GM10266 (cell line): ENCODE measurements at regions not wholly inside any gene's neighbourhood (a gene's known extent, or its start where the extent isn't known, plus 50 kb on each side); places are given as distances from the start of the nearest gene placed in this dataset.
A peak's percentile ranks its signal among the peaks of the same experiment; 100 is the strongest.

Experiments used
- DNase-seq: peaks from one replicate; pipeline ENCODE4 v3.0.0; 2012; ENCODE audit errors: extremely low spot score
- TF ChIP-seq, protein P1 (sequence below): IDR thresholded peaks from 2 replicates; pipeline ENCODE4 v1.5.1; 2012; ENCODE audit warnings: mild to moderate bottlenecking, low read depth; ENCODE audit not compliant: control insufficient read depth, insufficient read depth; ENCODE audit errors: missing control alignments

DNA sequence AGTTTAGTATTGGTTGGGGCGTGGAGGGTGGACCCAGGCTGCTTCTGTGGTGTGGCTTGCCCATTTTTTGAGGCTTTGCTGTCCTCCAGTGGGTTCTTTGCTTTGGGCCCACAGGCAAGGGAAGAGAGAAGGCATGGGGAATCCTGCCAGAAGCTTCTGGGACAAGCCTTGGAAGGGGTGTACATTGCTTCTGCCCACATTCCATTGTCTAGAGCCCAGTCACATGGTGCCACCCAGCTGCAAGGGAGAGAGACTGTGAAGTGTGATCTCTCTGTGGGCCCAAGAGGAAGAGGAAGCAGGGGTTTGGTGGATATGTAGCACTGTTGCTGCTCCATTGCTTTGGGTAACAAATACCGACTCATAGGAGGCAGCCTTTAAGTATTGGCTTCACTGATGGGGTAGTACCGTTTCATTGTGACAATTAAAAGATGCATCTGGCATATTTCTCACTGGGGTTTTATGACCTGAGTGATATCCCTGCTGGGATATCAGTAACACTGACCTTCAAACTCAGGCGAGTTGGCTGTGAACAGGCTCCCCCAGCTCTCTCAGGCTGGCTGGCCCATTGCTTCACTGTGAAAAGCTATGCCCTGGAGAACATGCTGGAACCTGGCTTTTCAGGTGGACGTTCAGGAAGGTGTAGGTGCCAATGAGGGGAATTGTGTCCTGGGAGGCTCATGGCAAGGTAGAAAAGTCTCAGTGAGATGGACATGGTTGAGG, 85.9 kb downstream of the CLDN34 start:
- TF ChIP-seq, protein P1, sequence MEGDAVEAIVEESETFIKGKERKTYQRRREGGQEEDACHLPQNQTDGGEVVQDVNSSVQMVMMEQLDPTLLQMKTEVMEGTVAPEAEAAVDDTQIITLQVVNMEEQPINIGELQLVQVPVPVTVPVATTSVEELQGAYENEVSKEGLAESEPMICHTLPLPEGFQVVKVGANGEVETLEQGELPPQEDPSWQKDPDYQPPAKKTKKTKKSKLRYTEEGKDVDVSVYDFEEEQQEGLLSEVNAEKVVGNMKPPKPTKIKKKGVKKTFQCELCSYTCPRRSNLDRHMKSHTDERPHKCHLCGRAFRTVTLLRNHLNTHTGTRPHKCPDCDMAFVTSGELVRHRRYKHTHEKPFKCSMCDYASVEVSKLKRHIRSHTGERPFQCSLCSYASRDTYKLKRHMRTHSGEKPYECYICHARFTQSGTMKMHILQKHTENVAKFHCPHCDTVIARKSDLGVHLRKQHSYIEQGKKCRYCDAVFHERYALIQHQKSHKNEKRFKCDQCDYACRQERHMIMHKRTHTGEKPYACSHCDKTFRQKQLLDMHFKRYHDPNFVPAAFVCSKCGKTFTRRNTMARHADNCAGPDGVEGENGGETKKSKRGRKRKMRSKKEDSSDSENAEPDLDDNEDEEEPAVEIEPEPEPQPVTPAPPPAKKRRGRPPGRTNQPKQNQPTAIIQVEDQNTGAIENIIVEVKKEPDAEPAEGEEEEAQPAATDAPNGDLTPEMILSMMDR = no peak
- DNase-seq = no peak

DNA sequence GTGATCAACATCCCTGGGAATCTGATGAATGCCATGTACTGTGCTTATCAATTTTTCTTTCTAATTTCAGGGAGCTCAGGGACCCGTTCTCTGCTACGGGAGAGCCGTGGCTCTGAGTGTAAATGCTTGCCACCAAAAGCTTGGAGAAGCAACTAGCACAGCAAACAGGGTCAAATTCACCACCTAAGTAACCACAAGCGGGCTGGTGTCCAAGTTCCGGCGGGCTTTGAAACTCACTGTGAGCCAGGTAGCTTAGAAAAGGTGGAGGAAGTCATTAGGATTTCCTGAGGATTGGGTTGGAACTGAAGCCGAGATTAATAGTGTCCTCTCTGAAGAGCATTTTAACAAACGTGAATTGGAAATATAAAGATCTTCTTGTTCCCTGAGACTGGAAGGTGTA, 87.2 kb downstream of the CLDN34 start:
- TF ChIP-seq, protein P1 = no peak
- DNase-seq = no peak

GRCh38 chrX:10055430-10055829, 88.3 kb downstream of the CLDN34 start:
- DNase-seq = no peak
- TF ChIP-seq, protein P1 = no peak

GRCh38 chrX:10062352-10062751, 94.4 kb upstream of the CLCN4 start:
- DNase-seq = peak; percentile 43
- TF ChIP-seq, protein P1 = no peak

DNA sequence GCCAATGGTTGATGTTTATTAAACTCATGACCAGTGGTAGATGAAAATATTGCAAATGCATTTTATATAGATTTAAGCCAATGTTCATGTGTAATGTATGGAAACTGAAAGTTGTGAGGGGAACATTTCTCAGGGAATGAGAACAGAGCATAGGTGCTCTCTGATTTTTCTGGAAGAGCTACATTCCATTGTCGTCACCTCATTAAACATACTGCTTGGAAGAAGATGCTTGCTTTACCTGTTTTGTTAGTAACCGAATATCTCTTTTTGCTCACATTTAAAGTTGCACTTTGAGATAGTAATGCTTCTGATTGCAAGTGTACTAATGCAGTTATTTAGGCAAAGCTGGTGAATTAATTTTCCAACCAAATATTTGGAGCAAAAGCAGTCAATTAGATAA, 93.8 kb upstream of the CLCN4 start:
- no peak for DNase-seq
- TF ChIP-seq, protein P1 = no peak

- TF ChIP-seq, protein P1 = no peak
- DNase-seq = no peak
These were observed 92.0 kb upstream of the CLCN4 start for GRCh38 chrX:10064736-10065135.

DNA sequence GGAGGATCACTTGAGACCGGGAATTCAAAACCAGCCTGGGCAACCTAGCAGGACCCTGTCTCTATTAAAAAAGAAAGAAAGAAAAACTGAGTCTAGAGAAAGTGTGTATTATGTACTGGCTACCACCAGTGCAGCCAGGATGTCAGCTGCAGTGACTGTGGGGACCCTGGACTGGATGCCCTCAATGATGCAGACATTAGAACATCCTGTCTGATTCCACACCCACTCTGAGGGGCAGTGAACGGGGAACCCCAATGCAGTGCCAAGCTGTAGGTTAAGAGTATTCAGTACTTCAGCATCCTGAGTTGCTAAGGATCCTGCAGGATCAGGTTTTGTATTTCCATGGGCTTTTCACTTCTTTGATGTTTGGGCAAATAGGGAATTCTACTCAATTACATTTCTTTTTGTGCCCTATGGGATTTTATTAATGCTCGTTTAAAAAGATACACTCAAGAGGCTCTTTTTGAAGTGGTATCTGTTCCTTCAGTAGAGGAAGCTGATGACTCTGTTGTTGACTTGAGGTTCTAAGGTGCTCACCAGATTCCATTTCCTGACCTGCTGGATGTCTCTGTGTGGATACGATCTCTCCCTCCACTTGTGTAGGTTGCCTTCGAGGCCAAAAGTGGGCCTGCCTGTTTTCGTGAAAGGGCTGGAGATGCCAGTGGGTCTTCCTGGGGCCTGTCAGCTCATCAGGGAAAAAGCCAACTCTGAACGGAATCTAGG, 85.9 kb upstream of the CLCN4 start:
- TF ChIP-seq, protein P1 = no peak

More for the DNA sequence above, 85.9 kb upstream of the CLCN4 start:
- DNase-seq = no peak
